Large intestine (tissue), 3 donors: ENCODE measurements at regions not wholly inside any gene's neighbourhood (a gene's known extent, or its start where the extent isn't known, plus 50 kb on each side); places are given as distances from the start of the nearest gene placed in this dataset.

Experiments used
- DNase-seq, 2 donors: peaks; one replicate each; pipeline versions ENCODE4 v3.0.0 to v3.0.0-alpha.2; 2013
- H3K27ac ChIP-seq: one replicate; pipeline ENCODE4 v1.5.1; 2013; ENCODE audit warnings: low read length
- H3K27me3 ChIP-seq: 2 replicates; pipeline ENCODE4 v1.6.1; 2013; ENCODE audit warnings: low read length; ENCODE audit not compliant: control insufficient read depth, insufficient read depth
- H3K36me3 ChIP-seq: 2 replicates; pipeline ENCODE4 v1.6.1; 2013; ENCODE audit warnings: low read length; ENCODE audit not compliant: control insufficient read depth, insufficient read depth
- H3K4me1 ChIP-seq: one replicate; pipeline ENCODE4 v1.6.1; 2013; ENCODE audit warnings: low read length; ENCODE audit not compliant: control insufficient read depth, insufficient read depth
- H3K4me3 ChIP-seq: one replicate; pipeline ENCODE4 v1.5.1; 2013; ENCODE audit warnings: low read length
- H3K9me3 ChIP-seq: one replicate; pipeline ENCODE4 v1.6.1; 2013; ENCODE audit warnings: mild to moderate bottlenecking, low read depth, low read length, moderate library complexity; ENCODE audit not compliant: control insufficient read depth
- WGBS: methylation state at CpG from one replicate; pipeline ENCODE4 v1.1.5; 2013; ENCODE audit warnings: low lambda C conversion rate; ENCODE audit not compliant: insufficient coverage; 5-methylcytosine and 5-hydroxymethylcytosine counted together

GRCh38 chr2:145617906-145618305 lies 1098.0 kb upstream of the ZEB2 start:
- DNase-seq: no peak
- no peaks in the 10 kb centered on the region for H3K36me3 ChIP-seq
- no peak overlapping the region for H3K4me3 ChIP-seq
- no peak overlapping the region for H3K27ac ChIP-seq
- no peaks in the 10 kb centered on the region for H3K27me3 ChIP-seq
- H3K9me3 ChIP-seq: no peaks in the 10 kb centered on the region
- no peaks in the 10 kb centered on the region for H3K4me1 ChIP-seq
- WGBS: no CpG with 5 or more reads among the region's 2 CpGs

DNA sequence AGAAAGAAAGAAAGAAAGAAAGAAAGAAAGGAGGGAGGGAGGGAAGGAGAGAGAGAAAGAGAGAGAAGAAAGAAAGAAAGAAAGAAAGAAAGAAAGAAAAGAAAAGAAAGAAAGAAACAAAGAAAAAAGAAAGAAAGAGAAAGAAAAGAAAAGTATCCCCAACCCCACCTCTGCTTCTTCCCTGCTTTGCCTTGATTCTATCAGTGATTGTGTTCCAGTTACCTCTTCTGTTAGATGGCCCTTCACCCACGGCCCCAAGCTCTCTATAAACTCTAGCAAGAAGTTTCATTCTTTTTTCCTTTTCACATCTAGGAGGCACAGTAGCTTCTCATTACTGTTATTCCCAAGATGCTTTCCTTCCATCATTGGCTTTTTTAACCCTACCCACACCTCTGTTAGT lies 1097.5 kb upstream of the ZEB2 start:
- H3K4me3 ChIP-seq: no peak overlapping the region
- H3K9me3 ChIP-seq: no peaks in the 10 kb centered on the region
- no peaks in the 10 kb centered on the region for H3K4me1 ChIP-seq
- no peak for DNase-seq
- no peak overlapping the region for H3K27ac ChIP-seq
- H3K27me3 ChIP-seq: no peaks in the 10 kb centered on the region
- 100% methylated on average over 1 of the region's 1 CpG for WGBS
- no peaks in the 10 kb centered on the region for H3K36me3 ChIP-seq

GRCh38 chr2:145615626-145616025 lies 1095.7 kb upstream of the ZEB2 start:
- Histone ChIP-seq H3K4me3 (no peak overlapping the region), H3K9me3 (no peaks in the 10 kb centered on the region), H3K27ac (no peak overlapping the region), H3K27me3 (no peaks in the 10 kb centered on the region), H3K4me1 (no peaks in the 10 kb centered on the region), H3K36me3 (no peaks in the 10 kb centered on the region)
- DNase-seq: no peak
- WGBS: no CpG with 5 or more reads among the region's 4 CpGs

GRCh38 chr2:145609951-145610350 lies 1090.0 kb upstream of the ZEB2 start:
- WGBS: 80% methylated on average over 1 of the region's 3 CpGs
- Histone ChIP-seq H3K9me3 (no peaks in the 10 kb centered on the region), H3K27me3 (no peaks in the 10 kb centered on the region), H3K36me3 (no peaks in the 10 kb centered on the region), H3K4me1 (no peaks in the 10 kb centered on the region), H3K27ac (no peak overlapping the region), H3K4me3 (no peak overlapping the region)
- no peak for DNase-seq

GRCh38 chr2:145601361-145601925 lies 1081.5 kb upstream of the ZEB2 start:
- WGBS: no CpG with 5 or more reads among the region's 1 CpG

DNA sequence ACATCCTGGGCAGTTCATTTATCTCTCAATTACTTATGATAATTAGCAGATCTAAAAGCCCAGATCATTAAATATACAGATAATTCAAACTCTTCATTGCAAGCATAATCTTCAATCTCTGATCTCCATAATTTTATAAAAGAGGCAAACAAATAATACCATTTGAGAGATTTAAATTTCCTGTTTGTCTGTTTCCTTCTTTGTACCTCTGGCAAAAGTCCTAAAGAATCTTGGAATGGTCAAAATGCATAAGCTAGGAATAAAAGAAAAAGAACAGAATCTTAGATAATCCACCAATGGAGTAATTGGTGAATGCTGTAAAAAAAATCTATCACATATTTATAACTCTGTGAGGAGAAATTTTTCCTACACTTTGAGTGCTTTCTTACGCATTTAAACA lies 1080.9 kb upstream of the ZEB2 start:
- Histone ChIP-seq H3K27me3 (no peaks in the 10 kb centered on the region), H3K9me3 (no peaks in the 10 kb centered on the region), H3K4me1 (no peaks in the 10 kb centered on the region), H3K4me3 (no peak overlapping the region), H3K27ac (no peak overlapping the region), H3K36me3 (no peaks in the 10 kb centered on the region)
- WGBS: 100% methylated on average over 1 of the region's 1 CpG
- no peak for DNase-seq

More at GRCh38 chr2:145601361-145601925, 1081.5 kb upstream of the ZEB2 start:
- H3K27ac ChIP-seq: no peak overlapping the region
- no peaks in the 10 kb centered on the region for H3K4me1 ChIP-seq
- no peak overlapping the region for H3K4me3 ChIP-seq
- no peaks in the 10 kb centered on the region for H3K9me3 ChIP-seq
- no peak for DNase-seq
- no peaks in the 10 kb centered on the region for H3K36me3 ChIP-seq
- no peaks in the 10 kb centered on the region for H3K27me3 ChIP-seq

- Histone ChIP-seq H3K36me3 (no peaks in the 10 kb centered on the region), H3K27ac (no peak overlapping the region), H3K4me1 (no peaks in the 10 kb centered on the region), H3K27me3 (no peaks in the 10 kb centered on the region), H3K9me3 (no peaks in the 10 kb centered on the region), H3K4me3 (no peak overlapping the region)
- no peak for DNase-seq
Measured at GRCh38 chr2:145599756-145600155, 1079.8 kb upstream of the ZEB2 start.

DNA sequence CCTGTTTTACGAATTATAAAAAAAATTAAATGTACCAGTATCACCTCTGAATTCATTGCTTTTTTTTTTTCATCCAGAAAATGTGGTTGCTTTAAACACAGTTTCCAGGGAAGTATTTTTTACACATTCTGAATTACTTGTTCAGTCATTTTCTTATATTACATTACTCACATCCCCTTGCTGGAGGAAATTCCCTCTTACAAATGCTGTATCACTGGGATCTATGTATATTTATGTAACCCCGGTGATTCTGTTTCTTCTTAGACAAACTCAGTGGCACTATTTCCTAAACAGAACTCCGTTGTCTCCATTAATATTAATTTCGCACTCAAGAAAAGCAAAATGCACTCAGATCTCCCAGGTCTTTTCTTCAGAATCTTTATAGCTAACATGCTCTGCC lies 1078.5 kb upstream of the ZEB2 start:
- H3K4me1 ChIP-seq: no peaks in the 10 kb centered on the region
- no peaks in the 10 kb centered on the region for H3K36me3 ChIP-seq
- H3K9me3 ChIP-seq: no peaks in the 10 kb centered on the region
- no peak overlapping the region for H3K27ac ChIP-seq
- no peak for DNase-seq
- H3K4me3 ChIP-seq: no peak overlapping the region
- H3K27me3 ChIP-seq: no peaks in the 10 kb centered on the region
- 95% methylated on average over 3 of the region's 4 CpGs for WGBS

- DNase-seq: no peak
- H3K27ac ChIP-seq: no peak overlapping the region
- H3K27me3 ChIP-seq: no peaks in the 10 kb centered on the region
- H3K9me3 ChIP-seq: no peaks in the 10 kb centered on the region
- H3K4me1 ChIP-seq: no peaks in the 10 kb centered on the region
- no peaks in the 10 kb centered on the region for H3K36me3 ChIP-seq
- H3K4me3 ChIP-seq: no peak overlapping the region
Measured at GRCh38 chr2:145597809-145598208, 1077.9 kb upstream of the ZEB2 start.

- H3K27ac ChIP-seq: no peak overlapping the region
- 20% methylated on average over 1 of the region's 1 CpG for WGBS
- H3K4me1 ChIP-seq: no peaks in the 10 kb centered on the region
- H3K4me3 ChIP-seq: no peak overlapping the region
- H3K27me3 ChIP-seq: no peaks in the 10 kb centered on the region
- H3K9me3 ChIP-seq: no peaks in the 10 kb centered on the region
- DNase-seq: no peak
- no peaks in the 10 kb centered on the region for H3K36me3 ChIP-seq
Measured at GRCh38 chr2:145597006-145597405, 1077.1 kb upstream of the ZEB2 start.

- no peak overlapping the region for H3K4me3 ChIP-seq
- H3K27ac ChIP-seq: no peak overlapping the region
- WGBS: no CpG with 5 or more reads among the region's 3 CpGs
Measured at GRCh38 chr2:145596416-145596815, 1076.5 kb upstream of the ZEB2 start.

More at GRCh38 chr2:145596416-145596815, 1076.5 kb upstream of the ZEB2 start:
- Histone ChIP-seq H3K4me1 (no peaks in the 10 kb centered on the region), H3K27me3 (no peaks in the 10 kb centered on the region), H3K36me3 (no peaks in the 10 kb centered on the region), H3K9me3 (no peaks in the 10 kb centered on the region)
- DNase-seq: no peak
